GM18520 (cell line): ENCODE measurements at regions not wholly inside any gene's neighbourhood (a gene's known extent, or its start where the extent isn't known, plus 50 kb on each side); places are given as distances from the start of the nearest gene placed in this dataset.

Experiments
- ATAC-seq: cut with Tn5 transposase; IDR thresholded peaks from one replicate; pipeline ENCODE4 v1.9.1; 2021; ENCODE audit not compliant: unreplicated experiment

- no peak for ATAC-seq
Measured at GRCh38 chr5:128870923-128871322, 94.4 kb upstream of the SLC27A6 start.

- no peak for ATAC-seq
Measured at GRCh38 chr5:128876569-128877382, 88.5 kb upstream of the SLC27A6 start.

GRCh38 chr5:128877476-128877875 lies 87.8 kb upstream of the SLC27A6 start:
- no peak for ATAC-seq

GRCh38 chr5:128881502-128882018 lies 83.7 kb upstream of the SLC27A6 start:
- no peak for ATAC-seq

- ATAC-seq, result no peak
Measured at GRCh38 chr5:128885649-128886255, 79.5 kb upstream of the SLC27A6 start.

GRCh38 chr5:128895122-128895521 lies 70.2 kb upstream of the SLC27A6 start:
- ATAC-seq, result no peak

GRCh38 chr5:128896675-128897074 lies 68.6 kb upstream of the SLC27A6 start:
- ATAC-seq, result no peak

GRCh38 chr5:128903550-128903949 lies 61.7 kb upstream of the SLC27A6 start:
- no peak for ATAC-seq

GRCh38 chr5:128904805-128905567 lies 60.3 kb upstream of the SLC27A6 start:
- ATAC-seq, result no peak

- ATAC-seq, result peak; percentile 87
Measured at GRCh38 chr5:128905568-128906110, 59.6 kb upstream of the SLC27A6 start.

GRCh38 chr5:128913551-128913950 lies 51.7 kb upstream of the SLC27A6 start:
- ATAC-seq, result peak; percentile 77
